HG02885 (cell line): ENCODE measurements at regions not wholly inside any gene's neighbourhood (a gene's known extent, or its start where the extent isn't known, plus 50 kb on each side); places are given as distances from the start of the nearest gene placed in this dataset.

Experiments used
- ATAC-seq: cut with Tn5 transposase; IDR thresholded peaks from one replicate; pipeline ENCODE4 v1.9.1; 2021; ENCODE audit warnings: mild to moderate bottlenecking; ENCODE audit not compliant: unreplicated experiment, poor library complexity

DNA sequence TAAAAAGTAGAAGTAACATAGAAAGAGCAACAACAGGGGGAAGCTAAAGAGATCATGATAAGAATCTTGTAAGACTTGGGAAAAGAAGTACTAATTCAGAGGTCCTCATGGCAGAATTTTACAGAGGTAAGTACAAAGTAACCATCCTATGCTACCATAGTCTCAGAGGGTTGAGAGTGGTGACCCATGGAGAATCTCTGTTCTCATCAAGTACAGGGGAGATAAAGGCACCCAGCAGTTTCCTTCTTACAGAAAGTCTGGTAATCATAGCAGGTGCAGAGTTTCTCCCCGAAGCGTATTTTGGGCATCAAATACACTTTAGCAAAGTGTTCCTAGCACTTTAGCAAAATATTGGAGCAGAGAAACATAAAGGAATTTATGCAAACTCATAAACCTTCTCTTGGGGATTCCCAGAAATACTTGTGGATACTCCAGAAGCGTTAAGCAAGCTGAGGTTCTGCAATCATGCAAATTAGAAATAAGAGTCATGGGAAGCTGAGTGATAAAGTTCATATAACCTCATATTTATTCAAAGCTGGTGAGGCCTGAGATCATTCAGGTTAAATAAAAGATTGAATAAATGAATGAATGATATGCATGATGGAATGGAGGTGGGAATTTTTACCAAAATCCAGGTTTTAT is 101.0 kb upstream of the SMC2 start:
- no peak for ATAC-seq

DNA sequence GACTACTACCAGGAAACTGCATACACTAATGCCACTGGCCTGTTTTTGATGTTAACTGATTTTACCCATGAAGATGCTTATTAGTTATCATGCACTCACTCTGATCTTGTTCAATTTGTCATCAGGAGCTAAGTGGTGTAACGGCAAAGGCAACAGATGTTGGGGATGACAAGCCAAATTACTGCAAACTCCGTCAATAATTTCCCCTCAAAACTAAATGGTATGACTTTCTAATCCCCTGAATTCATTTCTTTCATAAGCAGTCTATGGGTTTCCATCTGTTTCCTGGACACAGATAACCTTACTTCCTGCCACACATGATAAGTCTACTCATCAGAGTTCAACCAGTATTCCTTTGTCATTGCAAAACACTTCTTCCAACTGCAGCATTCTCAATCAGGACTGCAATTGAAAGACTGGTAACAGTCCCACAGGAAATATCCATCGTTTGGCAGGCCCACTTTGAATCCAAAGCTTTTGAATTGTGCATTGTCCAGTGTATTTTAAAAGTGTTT is 96.2 kb upstream of the SMC2 start:
- ATAC-seq: no peak

DNA sequence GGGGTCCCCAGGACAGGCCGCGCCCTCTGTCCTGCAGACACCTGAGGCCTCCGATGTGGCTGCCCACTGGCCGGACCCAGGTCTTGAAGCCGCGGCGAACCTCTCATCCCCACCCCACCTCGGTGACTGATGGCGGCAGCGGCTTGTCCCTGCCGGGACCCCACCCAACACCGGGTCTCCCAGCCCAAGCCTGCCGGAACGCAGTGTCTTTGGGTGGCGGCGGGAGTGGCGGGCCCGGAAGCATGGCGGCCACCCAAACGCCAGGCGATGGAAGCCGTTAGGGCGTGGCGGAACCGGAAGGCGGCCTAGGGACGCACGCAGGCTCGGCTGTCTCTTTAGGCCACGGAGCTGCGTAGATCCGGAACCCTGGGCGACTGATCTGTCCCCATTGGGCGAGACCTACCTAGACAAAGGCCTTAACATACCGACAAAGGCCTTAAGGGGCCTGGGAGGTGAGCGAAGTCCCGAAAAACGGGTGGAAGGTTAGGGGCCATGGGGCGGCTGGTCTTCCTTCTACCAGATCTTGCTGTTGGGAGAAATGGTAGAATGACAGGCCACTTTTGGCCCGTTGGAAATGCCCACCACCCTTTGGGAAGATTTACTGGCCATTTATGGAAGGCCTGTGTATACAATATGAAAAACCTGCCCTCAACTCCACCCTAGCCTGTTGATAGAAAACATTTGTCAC is 94.6 kb upstream of the SMC2 start:
- ATAC-seq: no peak

DNA sequence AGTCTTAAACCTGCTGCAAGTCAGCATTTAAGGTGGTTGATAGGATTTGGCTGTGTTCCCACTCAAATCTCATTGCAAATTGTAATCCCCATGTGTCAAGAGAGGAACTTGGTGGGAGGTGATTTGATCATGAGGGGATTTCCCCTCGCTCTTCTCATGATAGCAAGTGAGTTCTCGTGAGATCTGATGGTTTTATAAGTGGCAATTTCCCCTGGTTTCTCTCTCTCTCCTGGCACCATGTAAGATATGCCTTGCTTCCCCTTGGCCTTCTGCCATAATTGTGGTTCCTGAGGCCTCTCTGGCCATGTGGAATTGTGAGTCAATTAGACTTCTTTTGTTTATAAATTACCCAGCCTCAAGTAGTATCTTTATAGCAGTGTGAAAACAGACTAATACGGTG is 84.3 kb upstream of the SMC2 start:
- ATAC-seq: no peak

DNA sequence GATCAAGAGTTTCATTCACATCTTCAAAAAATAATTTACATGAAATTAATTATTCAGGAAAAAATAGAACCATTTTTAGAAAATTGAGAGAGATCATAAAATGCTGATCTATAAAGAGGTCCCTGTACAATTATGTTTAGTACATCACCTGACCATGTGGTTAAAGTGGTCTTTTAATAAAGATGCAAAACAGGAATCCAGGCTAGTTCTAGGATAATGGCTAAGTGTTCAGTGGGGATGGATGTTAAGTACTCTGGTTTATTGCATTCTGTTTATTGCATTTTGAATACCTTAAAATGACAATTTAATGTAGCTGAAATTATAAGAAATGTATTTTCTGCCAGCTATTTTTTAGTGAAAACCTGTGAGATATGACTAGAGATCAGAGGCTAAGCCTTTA is 72.0 kb upstream of the SMC2 start:
- ATAC-seq: no peak

DNA sequence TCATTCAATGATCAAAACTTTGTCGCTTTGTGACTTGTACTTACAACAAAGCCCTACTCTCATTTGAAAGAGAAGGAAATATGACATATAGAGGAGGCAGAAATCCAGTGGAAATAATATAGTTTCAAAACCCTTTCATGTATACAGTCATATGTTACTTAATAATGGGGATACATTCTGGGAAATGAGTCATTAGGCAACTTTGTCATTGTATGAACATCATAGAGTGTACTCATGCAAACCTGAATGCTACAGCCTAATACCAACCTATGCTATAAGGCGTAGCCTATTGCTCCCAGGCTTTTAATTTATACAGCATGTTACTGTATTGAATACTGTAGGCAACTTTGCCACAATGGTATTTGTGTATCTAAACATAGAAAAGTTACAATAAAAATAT is 69.0 kb upstream of the SMC2 start:
- ATAC-seq: no peak

DNA sequence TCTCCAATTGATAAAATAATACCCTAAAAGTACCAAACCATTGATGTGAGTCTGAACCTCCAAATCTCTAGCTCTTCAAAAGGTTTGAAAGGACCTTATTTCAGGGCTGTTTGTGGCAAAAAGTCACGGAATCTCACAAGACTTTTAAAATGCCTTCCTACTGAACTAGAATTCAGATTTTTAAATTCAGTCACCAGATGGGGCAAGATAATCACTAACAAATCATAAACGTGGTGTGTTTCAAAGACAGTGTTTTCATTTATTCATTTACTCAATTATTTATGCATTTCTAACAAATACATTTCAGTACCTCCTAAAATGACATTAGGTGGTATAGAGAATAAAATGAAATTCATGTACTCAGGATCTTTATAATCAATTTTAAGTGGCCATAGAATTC is 68.2 kb upstream of the SMC2 start:
- ATAC-seq: no peak

DNA sequence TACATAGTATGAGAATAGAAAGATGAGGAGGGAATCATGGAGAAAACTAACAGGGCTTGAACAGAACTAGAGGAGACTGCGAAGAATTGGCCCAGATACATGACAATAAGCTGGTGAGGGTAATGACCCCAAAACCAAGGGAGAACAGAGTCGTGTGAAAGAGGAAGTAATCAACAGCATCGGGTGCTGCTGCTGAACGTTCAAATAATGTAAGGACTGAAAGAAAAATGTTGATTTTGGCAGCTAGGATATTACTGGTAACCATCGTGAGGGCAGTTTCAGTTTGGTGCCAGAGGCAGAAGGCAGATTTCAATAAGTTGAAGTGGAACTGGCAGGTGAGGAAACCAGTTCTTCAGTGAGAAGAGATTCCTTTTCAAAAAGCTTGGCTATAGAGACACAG is 66.8 kb upstream of the SMC2 start:
- ATAC-seq: peak; percentile 60

DNA sequence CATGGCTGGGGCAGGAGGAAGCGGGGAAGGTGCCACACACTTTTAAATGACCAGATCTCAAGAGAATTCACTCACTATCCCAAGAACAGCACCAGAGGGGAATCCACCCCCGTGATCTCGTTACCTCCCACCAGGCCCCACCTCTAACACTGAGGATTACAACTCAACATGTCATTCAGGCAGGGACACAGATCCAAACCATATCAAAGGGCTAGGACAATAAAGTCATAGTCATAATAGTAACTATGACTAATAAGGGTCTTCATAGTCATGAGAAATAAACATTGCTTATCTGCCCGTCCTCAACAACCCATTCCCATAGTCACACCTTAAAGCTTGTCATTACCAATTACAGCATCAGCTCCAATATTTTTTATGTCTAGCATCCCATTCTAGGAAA is 65.3 kb upstream of the SMC2 start:
- peak; percentile 75 for ATAC-seq
